OCI-LY3 (cell line): ENCODE measurements at regions not wholly inside any gene's neighbourhood (a gene's known extent, or its start where the extent isn't known, plus 50 kb on each side); places are given as distances from the start of the nearest gene placed in this dataset.

ENCODE experiments used
- H2AFZ ChIP-seq: fragments of 200-600, 300-600 bp; shearing (Covaris generic); 2 replicates; pipeline ENCODE4 v1.6.0; 2014; ENCODE audit warnings: antibody characterized with exemption, low read depth, low read length
- H3K27ac ChIP-seq: fragments of 200-600, 300-600 bp; sonication (generic); 2 replicates; pipeline ENCODE4 v1.5.1; 2014; ENCODE audit warnings: mild to moderate bottlenecking, low read length, moderate library complexity, mixed read lengths
- H3K27me3 ChIP-seq: fragments of 200-600, 300-600 bp; sonication (generic); 2 replicates; pipeline ENCODE4 v1.6.1; 2014; ENCODE audit warnings: low read depth, low read length, mixed read lengths
- H3K36me3 ChIP-seq: fragments of 200-600, 300-600 bp; sonication (generic); replicated peaks from 2 replicates; pipeline ENCODE3; 2014; ENCODE audit warnings: low read depth, low read length, mixed read lengths
- H3K4me1 ChIP-seq: fragments of 300-600, 200-600 bp; sonication (generic); 2 replicates; pipeline ENCODE4 v1.6.1; 2014; ENCODE audit warnings: low read length, mixed read lengths
- H3K4me2 ChIP-seq: fragments of 200-600, 300-600 bp; sonication (generic); 2 replicates; pipeline ENCODE4 v1.6.1; 2014; ENCODE audit warnings: low read length, mixed read lengths
- H3K4me3 ChIP-seq: fragments of 300-600, 200-600 bp; sonication (generic); 2 replicates; pipeline ENCODE4 v1.5.1; 2014; ENCODE audit warnings: antibody characterized with exemption, mild to moderate bottlenecking, low read length, moderate library complexity
- H3K79me2 ChIP-seq: fragments of 300-600, 200-600 bp; shearing (Covaris generic); 2 replicates; pipeline ENCODE4 v1.6.1; 2014; ENCODE audit warnings: mild to moderate bottlenecking, low read length, mixed read lengths
- H3K9ac ChIP-seq: fragments of 300-600, 200-600 bp; shearing (Covaris generic); 2 replicates; pipeline ENCODE4 v1.6.0; 2014; ENCODE audit warnings: mild to moderate bottlenecking, low read length, moderate library complexity
- H3K9me3 ChIP-seq: fragments of 200-600, 300-600 bp; shearing (Covaris generic); 2 replicates; pipeline ENCODE4 v1.6.1; 2014; ENCODE audit warnings: low read length, mixed read lengths; ENCODE audit not compliant: insufficient read depth
- H4K20me1 ChIP-seq: fragments of 200-600, 300-600 bp; sonication (generic); 2 replicates; pipeline ENCODE4 v1.6.1; 2016; ENCODE audit warnings: low read length, mixed read lengths; ENCODE audit not compliant: insufficient read depth
- CTCF ChIP-seq: fragments of 200-600, 300-600 bp; sonication (generic); IDR thresholded peaks from 2 replicates; pipeline ENCODE4 v1.5.1; 2014; ENCODE audit warnings: antibody characterized with exemption, low read length, low read depth
- EZH2phosphoT487 ChIP-seq: fragments of 200-600 bp; shearing (Covaris generic); IDR thresholded peaks from 2 replicates; pipeline ENCODE4 v1.6.1; 2018; ENCODE audit warnings: antibody characterized with exemption, mixed run types, low read depth

GRCh38 chr13:73939603-73940002, 194.6 kb downstream of the KLF12 start:
- H3K4me2 ChIP-seq, result no peak overlapping the region
- H3K79me2 ChIP-seq, result no peaks in the 10 kb centered on the region
- TF ChIP-seq CTCF (no peak), EZH2phosphoT487 (no peak)
- no peak overlapping the region for H2AFZ ChIP-seq
- H3K27me3 ChIP-seq, result no peaks in the 10 kb centered on the region
- H4K20me1 ChIP-seq, result no peaks in the 10 kb centered on the region
- peaks cover 16% of the 10 kb centered on the region for H3K4me1 ChIP-seq
- H3K4me3 ChIP-seq, result no peak overlapping the region
- no peaks in the 10 kb centered on the region for H3K9me3 ChIP-seq
- peaks cover 14% of the 10 kb centered on the region for H3K36me3 ChIP-seq
- H3K27ac ChIP-seq, result no peak overlapping the region
- no peak overlapping the region for H3K9ac ChIP-seq

GRCh38 chr13:73939071-73939380, 195.2 kb downstream of the KLF12 start:
- peaks cover 14% of the 10 kb centered on the region for H3K36me3 ChIP-seq
- H3K4me1 ChIP-seq, result peaks cover 10% of the 10 kb centered on the region
- H2AFZ ChIP-seq, result no peak overlapping the region
- no peaks in the 10 kb centered on the region for H3K9me3 ChIP-seq
- H4K20me1 ChIP-seq, result no peaks in the 10 kb centered on the region
- no peaks in the 10 kb centered on the region for H3K79me2 ChIP-seq
- no peak overlapping the region for H3K27ac ChIP-seq
- H3K4me2 ChIP-seq, result no peak overlapping the region
- no peak overlapping the region for H3K4me3 ChIP-seq
- TF ChIP-seq CTCF, result no peak
- no peaks in the 10 kb centered on the region for H3K27me3 ChIP-seq
- no peak overlapping the region for H3K9ac ChIP-seq

- no peak overlapping the region for H2AFZ ChIP-seq
- H3K27me3 ChIP-seq, result no peaks in the 10 kb centered on the region
- no peaks in the 10 kb centered on the region for H3K9me3 ChIP-seq
- peaks cover 5% of the 10 kb centered on the region for H3K4me1 ChIP-seq
- no peaks in the 10 kb centered on the region for H3K79me2 ChIP-seq
- H3K36me3 ChIP-seq, result peaks cover 14% of the 10 kb centered on the region
- no peak for TF ChIP-seq EZH2phosphoT487
- TF ChIP-seq CTCF, result no peak
- no peaks in the 10 kb centered on the region for H4K20me1 ChIP-seq
- no peak overlapping the region for H3K27ac ChIP-seq
- H3K9ac ChIP-seq, result no peak overlapping the region
- no peak overlapping the region for H3K4me2 ChIP-seq
- no peak overlapping the region for H3K4me3 ChIP-seq
Measured at GRCh38 chr13:73938372-73939070, 195.7 kb downstream of the KLF12 start.

GRCh38 chr13:73937441-73937840, 196.8 kb downstream of the KLF12 start:
- Histone ChIP-seq H4K20me1 (no peaks in the 10 kb centered on the region), H2AFZ (no peak overlapping the region), H3K79me2 (no peaks in the 10 kb centered on the region), H3K4me1 (no peaks in the 10 kb centered on the region), H3K27me3 (no peaks in the 10 kb centered on the region), H3K9me3 (no peaks in the 10 kb centered on the region), H3K9ac (no peak overlapping the region), H3K4me3 (no peak overlapping the region), H3K4me2 (no peak overlapping the region), H3K36me3 (peaks cover 7% of the 10 kb centered on the region), H3K27ac (no peak overlapping the region)
- no peak for TF ChIP-seq EZH2phosphoT487
- TF ChIP-seq CTCF, result no peak
